WTC11 (cell line): ENCODE measurements at regions not wholly inside any gene's neighbourhood (a gene's known extent, or its start where the extent isn't known, plus 50 kb on each side); places are given as distances from the start of the nearest gene placed in this dataset.
A peak's percentile ranks its signal among the peaks of the same experiment; 100 is the strongest.

ENCODE experiments used
- ATAC-seq: fragments of 200-7000 bp; cut with Tn5 transposase; 2 replicates; pipeline ENCODE4 v1.10.0; 2021; ENCODE audit warnings: mild to moderate bottlenecking, moderate library complexity
- CTCF ChIA-PET: fragments of 300-600 bp; sonication (Branson Sonifier 250); formaldehyde crosslinking; loops from one replicate; lab custom pipeline; 2021; ENCODE audit warnings: antibody characterized with exemption; lab: Charles Lee
- POLR2A ChIA-PET: fragments of 350-600 bp; sonication (Branson Sonifier 250); formaldehyde crosslinking; loops from one replicate; lab custom pipeline; 2021; ENCODE audit warnings: antibody characterized with exemption; lab: Charles Lee
- DNase-seq: peaks from one replicate; pipeline ENCODE4 v3.0.0; 2021; ENCODE audit warnings: low spot score
- H3K27ac Mint-ChIP-seq: 2 replicates; pipeline ENCODE4 v1.8.0; 2021; ENCODE audit warnings: mixed read lengths
- H3K27me3 Mint-ChIP-seq: 2 replicates; pipeline ENCODE4 v1.8.0; 2021; ENCODE audit warnings: low read depth, mild to moderate bottlenecking, moderate library complexity, mixed read lengths
- H3K36me3 Mint-ChIP-seq: 2 replicates; pipeline ENCODE4 v1.8.0; 2021; ENCODE audit warnings: mixed read lengths
- H3K4me1 Mint-ChIP-seq: 2 replicates; pipeline ENCODE4 v1.8.0; 2022; ENCODE audit warnings: mixed read lengths
- H3K4me3 Mint-ChIP-seq: 2 replicates; pipeline ENCODE4 v1.8.0; 2021; ENCODE audit warnings: mild to moderate bottlenecking, moderate library complexity, mixed read lengths
- H3K9me3 Mint-ChIP-seq: 2 replicates; pipeline ENCODE4 v1.8.0; 2021; ENCODE audit warnings: mixed read lengths
- JUN ChIP-seq: sonication (generic); formaldehyde crosslinking; IDR thresholded peaks from 2 replicates; pipeline ENCODE4 v1.8.0; 2023; ENCODE audit warnings: mild to moderate bottlenecking, missing genetic modification reagents
- NFYB ChIP-seq: sonication (generic); formaldehyde crosslinking; conservative IDR thresholded peaks from 2 replicates; pipeline ENCODE4 v1.8.0; 2022; ENCODE audit warnings: low read depth, missing genetic modification reagents
- NR3C1 ChIP-seq: sonication (generic); formaldehyde crosslinking; conservative IDR thresholded peaks from 2 replicates; pipeline ENCODE4 v1.8.1; 2023; ENCODE audit warnings: low read depth, mild to moderate bottlenecking, missing genetic modification reagents
- ZNF138 ChIP-seq: sonication (generic); formaldehyde crosslinking; conservative IDR thresholded peaks from 2 replicates; pipeline ENCODE4 v1.8.1; 2022; ENCODE audit warnings: mild to moderate bottlenecking, moderate library complexity, missing genetic modification reagents
- ZNF423 ChIP-seq: fragments of 250-450 bp; sonication (Bioruptor Pico); IDR thresholded peaks from 2 replicates; pipeline ENCODE4 v2.1.2; 2022; ENCODE audit warnings: mild to moderate bottlenecking, moderate library complexity
- TF ChIP-seq, protein P1 (sequence below): sonication (generic); formaldehyde crosslinking; IDR thresholded peaks from 2 replicates; pipeline ENCODE4 v1.8.0; 2022; ENCODE audit warnings: mild to moderate bottlenecking, missing genetic modification reagents
- TF ChIP-seq, protein P2 (sequence below): fragments of 200-600 bp; IDR thresholded peaks from 2 replicates; pipeline ENCODE4 v1.8.0; 2022; ENCODE audit warnings: antibody characterized with exemption
- TF ChIP-seq, protein P3 (sequence below): sonication (generic); formaldehyde crosslinking; IDR thresholded peaks from 2 replicates; pipeline ENCODE4 v1.8.0; 2022; ENCODE audit warnings: mild to moderate bottlenecking, missing genetic modification reagents
- TF ChIP-seq, protein P4 (sequence below): fragments of 250-450 bp; sonication (Bioruptor Pico); IDR thresholded peaks from 2 replicates; pipeline ENCODE4 v1.8.0; 2021; ENCODE audit warnings: mild to moderate bottlenecking
- TF ChIP-seq, protein P5 (sequence below): fragments of 250-450 bp; sonication (Bioruptor Pico); IDR thresholded peaks from 2 replicates; pipeline ENCODE4 v1.9.0; 2021; ENCODE audit warnings: mild to moderate bottlenecking, borderline replicate concordance
- TF ChIP-seq, protein P6 (sequence below): sonication (generic); formaldehyde crosslinking; IDR thresholded peaks from 2 replicates; pipeline ENCODE4 v1.8.1; 2023; ENCODE audit warnings: mild to moderate bottlenecking, moderate library complexity, missing genetic modification reagents
- TF ChIP-seq, protein P7 (sequence below): sonication (generic); formaldehyde crosslinking; IDR thresholded peaks from 2 replicates; pipeline ENCODE4 v1.8.1; 2023; ENCODE audit warnings: mild to moderate bottlenecking, missing genetic modification reagents, borderline replicate concordance
- TF ChIP-seq, protein P8 (sequence below): sonication (generic); formaldehyde crosslinking; IDR thresholded peaks from 2 replicates; pipeline ENCODE4 v1.8.0; 2023; ENCODE audit warnings: missing genetic modification reagents, mild to moderate bottlenecking, borderline replicate concordance

DNA sequence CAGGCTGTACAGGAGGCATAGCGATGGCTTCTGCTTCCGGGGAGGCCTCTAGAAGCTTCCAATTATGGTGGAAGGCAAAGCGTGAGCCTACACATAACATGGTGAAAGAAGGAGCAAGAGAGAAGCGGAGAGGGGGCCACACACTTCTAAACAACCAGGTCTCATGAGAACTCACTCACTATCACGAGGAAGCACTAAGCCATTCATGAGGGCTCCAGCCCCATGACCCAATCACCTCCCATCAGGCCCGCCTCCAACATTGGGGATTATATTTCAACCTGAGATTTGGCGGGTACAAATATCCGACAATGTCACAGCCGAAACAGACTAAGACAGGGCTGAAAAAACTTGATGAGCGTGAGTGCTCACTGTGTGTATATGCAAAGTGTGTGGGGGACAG is 89.3 kb upstream of the CNIH3 start:
- CTCF ChIA-PET = interaction anchor here (1.0 to 2.4 kb wide), 3 partner anchors 14 to 396 kb away, joined by 4 to 8 read pairs (median 4); no protein-coding TSS in a partner anchor
- TF ChIP-seq, protein P1, sequence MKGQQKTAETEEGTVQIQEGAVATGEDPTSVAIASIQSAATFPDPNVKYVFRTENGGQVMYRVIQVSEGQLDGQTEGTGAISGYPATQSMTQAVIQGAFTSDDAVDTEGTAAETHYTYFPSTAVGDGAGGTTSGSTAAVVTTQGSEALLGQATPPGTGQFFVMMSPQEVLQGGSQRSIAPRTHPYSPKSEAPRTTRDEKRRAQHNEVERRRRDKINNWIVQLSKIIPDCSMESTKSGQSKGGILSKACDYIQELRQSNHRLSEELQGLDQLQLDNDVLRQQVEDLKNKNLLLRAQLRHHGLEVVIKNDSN = no peak
- no peak; the same call in 1 of the 2 replicates for ATAC-seq

DNA sequence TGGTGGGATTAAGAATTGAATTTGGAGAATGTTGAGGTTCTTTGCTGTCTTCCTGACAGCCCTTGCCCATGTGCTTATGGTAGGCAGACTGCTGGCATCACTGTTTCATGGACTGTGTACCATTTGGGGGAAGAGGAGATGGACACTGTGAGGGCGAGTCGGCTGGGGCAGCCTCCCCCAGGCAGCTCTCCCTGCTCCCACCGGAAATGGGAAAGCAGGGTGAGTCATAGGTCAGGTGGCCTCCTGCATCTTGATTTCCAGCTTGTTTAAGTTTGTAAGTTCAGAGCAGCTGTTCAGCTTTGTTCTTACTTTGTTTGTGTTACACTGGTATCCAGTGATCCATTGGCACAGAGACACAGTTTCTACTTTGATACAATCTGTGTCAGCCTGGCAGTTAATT is 87.2 kb upstream of the CNIH3 start:
- DNase-seq (no peak), ATAC-seq (no peak)
- H3K4me3 Mint-ChIP-seq = no peak overlapping the region
- peaks cover 11% of the 10 kb centered on the region for H3K4me1 Mint-ChIP-seq
- no peaks in the 10 kb centered on the region for H3K9me3 Mint-ChIP-seq
- no peaks in the 10 kb centered on the region for H3K27me3 Mint-ChIP-seq
- H3K27ac Mint-ChIP-seq = 0 out of 2 replicates have a peak overlapping the region, but pooled peaks have one; percentile 50
- ChIA-PET CTCF (no interaction called here), POLR2A (no interaction called here)
- H3K36me3 Mint-ChIP-seq = no peaks in the 10 kb centered on the region
- TF ChIP-seq, protein P2, sequence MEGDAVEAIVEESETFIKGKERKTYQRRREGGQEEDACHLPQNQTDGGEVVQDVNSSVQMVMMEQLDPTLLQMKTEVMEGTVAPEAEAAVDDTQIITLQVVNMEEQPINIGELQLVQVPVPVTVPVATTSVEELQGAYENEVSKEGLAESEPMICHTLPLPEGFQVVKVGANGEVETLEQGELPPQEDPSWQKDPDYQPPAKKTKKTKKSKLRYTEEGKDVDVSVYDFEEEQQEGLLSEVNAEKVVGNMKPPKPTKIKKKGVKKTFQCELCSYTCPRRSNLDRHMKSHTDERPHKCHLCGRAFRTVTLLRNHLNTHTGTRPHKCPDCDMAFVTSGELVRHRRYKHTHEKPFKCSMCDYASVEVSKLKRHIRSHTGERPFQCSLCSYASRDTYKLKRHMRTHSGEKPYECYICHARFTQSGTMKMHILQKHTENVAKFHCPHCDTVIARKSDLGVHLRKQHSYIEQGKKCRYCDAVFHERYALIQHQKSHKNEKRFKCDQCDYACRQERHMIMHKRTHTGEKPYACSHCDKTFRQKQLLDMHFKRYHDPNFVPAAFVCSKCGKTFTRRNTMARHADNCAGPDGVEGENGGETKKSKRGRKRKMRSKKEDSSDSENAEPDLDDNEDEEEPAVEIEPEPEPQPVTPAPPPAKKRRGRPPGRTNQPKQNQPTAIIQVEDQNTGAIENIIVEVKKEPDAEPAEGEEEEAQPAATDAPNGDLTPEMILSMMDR = no peak
- TF ChIP-seq ZNF423 (CRISPR knock-in tag) = no peak
- TF ChIP-seq, protein P3, sequence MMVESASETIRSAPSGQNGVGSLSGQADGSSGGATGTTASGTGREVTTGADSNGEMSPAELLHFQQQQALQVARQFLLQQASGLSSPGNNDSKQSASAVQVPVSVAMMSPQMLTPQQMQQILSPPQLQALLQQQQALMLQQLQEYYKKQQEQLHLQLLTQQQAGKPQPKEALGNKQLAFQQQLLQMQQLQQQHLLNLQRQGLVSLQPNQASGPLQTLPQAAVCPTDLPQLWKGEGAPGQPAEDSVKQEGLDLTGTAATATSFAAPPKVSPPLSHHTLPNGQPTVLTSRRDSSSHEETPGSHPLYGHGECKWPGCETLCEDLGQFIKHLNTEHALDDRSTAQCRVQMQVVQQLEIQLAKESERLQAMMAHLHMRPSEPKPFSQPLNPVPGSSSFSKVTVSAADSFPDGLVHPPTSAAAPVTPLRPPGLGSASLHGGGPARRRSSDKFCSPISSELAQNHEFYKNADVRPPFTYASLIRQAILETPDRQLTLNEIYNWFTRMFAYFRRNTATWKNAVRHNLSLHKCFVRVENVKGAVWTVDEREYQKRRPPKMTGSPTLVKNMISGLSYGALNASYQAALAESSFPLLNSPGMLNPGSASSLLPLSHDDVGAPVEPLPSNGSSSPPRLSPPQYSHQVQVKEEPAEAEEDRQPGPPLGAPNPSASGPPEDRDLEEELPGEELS = no peak
- TF ChIP-seq, protein P4, sequence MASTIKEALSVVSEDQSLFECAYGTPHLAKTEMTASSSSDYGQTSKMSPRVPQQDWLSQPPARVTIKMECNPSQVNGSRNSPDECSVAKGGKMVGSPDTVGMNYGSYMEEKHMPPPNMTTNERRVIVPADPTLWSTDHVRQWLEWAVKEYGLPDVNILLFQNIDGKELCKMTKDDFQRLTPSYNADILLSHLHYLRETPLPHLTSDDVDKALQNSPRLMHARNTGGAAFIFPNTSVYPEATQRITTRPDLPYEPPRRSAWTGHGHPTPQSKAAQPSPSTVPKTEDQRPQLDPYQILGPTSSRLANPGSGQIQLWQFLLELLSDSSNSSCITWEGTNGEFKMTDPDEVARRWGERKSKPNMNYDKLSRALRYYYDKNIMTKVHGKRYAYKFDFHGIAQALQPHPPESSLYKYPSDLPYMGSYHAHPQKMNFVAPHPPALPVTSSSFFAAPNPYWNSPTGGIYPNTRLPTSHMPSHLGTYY (CRISPR knock-in tag) = no peak
- TF ChIP-seq, protein P5, sequence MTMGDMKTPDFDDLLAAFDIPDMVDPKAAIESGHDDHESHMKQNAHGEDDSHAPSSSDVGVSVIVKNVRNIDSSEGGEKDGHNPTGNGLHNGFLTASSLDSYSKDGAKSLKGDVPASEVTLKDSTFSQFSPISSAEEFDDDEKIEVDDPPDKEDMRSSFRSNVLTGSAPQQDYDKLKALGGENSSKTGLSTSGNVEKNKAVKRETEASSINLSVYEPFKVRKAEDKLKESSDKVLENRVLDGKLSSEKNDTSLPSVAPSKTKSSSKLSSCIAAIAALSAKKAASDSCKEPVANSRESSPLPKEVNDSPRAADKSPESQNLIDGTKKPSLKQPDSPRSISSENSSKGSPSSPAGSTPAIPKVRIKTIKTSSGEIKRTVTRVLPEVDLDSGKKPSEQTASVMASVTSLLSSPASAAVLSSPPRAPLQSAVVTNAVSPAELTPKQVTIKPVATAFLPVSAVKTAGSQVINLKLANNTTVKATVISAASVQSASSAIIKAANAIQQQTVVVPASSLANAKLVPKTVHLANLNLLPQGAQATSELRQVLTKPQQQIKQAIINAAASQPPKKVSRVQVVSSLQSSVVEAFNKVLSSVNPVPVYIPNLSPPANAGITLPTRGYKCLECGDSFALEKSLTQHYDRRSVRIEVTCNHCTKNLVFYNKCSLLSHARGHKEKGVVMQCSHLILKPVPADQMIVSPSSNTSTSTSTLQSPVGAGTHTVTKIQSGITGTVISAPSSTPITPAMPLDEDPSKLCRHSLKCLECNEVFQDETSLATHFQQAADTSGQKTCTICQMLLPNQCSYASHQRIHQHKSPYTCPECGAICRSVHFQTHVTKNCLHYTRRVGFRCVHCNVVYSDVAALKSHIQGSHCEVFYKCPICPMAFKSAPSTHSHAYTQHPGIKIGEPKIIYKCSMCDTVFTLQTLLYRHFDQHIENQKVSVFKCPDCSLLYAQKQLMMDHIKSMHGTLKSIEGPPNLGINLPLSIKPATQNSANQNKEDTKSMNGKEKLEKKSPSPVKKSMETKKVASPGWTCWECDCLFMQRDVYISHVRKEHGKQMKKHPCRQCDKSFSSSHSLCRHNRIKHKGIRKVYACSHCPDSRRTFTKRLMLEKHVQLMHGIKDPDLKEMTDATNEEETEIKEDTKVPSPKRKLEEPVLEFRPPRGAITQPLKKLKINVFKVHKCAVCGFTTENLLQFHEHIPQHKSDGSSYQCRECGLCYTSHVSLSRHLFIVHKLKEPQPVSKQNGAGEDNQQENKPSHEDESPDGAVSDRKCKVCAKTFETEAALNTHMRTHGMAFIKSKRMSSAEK = no peak
- no peak for TF ChIP-seq NFYB
- no peak for TF ChIP-seq NR3C1 (CRISPR knock-in tag)
- TF ChIP-seq ZNF138 (CRISPR knock-in tag) = no peak
- TF ChIP-seq JUN (CRISPR knock-in tag) = no peak
- TF ChIP-seq, protein P6, sequence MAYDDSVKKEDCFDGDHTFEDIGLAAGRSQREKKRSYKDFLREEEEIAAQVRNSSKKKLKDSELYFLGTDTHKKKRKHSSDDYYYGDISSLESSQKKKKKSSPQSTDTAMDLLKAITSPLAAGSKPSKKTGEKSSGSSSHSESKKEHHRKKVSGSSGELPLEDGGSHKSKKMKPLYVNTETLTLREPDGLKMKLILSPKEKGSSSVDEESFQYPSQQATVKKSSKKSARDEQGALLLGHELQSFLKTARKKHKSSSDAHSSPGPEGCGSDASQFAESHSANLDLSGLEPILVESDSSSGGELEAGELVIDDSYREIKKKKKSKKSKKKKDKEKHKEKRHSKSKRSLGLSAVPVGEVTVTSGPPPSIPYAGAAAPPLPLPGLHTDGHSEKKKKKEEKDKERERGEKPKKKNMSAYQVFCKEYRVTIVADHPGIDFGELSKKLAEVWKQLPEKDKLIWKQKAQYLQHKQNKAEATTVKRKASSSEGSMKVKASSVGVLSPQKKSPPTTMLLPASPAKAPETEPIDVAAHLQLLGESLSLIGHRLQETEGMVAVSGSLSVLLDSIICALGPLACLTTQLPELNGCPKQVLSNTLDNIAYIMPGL = no peak
- TF ChIP-seq, protein P7, sequence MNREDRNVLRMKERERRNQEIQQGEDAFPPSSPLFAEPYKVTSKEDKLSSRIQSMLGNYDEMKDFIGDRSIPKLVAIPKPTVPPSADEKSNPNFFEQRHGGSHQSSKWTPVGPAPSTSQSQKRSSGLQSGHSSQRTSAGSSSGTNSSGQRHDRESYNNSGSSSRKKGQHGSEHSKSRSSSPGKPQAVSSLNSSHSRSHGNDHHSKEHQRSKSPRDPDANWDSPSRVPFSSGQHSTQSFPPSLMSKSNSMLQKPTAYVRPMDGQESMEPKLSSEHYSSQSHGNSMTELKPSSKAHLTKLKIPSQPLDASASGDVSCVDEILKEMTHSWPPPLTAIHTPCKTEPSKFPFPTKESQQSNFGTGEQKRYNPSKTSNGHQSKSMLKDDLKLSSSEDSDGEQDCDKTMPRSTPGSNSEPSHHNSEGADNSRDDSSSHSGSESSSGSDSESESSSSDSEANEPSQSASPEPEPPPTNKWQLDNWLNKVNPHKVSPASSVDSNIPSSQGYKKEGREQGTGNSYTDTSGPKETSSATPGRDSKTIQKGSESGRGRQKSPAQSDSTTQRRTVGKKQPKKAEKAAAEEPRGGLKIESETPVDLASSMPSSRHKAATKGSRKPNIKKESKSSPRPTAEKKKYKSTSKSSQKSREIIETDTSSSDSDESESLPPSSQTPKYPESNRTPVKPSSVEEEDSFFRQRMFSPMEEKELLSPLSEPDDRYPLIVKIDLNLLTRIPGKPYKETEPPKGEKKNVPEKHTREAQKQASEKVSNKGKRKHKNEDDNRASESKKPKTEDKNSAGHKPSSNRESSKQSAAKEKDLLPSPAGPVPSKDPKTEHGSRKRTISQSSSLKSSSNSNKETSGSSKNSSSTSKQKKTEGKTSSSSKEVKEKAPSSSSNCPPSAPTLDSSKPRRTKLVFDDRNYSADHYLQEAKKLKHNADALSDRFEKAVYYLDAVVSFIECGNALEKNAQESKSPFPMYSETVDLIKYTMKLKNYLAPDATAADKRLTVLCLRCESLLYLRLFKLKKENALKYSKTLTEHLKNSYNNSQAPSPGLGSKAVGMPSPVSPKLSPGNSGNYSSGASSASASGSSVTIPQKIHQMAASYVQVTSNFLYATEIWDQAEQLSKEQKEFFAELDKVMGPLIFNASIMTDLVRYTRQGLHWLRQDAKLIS = no peak
- TF ChIP-seq, protein P8, sequence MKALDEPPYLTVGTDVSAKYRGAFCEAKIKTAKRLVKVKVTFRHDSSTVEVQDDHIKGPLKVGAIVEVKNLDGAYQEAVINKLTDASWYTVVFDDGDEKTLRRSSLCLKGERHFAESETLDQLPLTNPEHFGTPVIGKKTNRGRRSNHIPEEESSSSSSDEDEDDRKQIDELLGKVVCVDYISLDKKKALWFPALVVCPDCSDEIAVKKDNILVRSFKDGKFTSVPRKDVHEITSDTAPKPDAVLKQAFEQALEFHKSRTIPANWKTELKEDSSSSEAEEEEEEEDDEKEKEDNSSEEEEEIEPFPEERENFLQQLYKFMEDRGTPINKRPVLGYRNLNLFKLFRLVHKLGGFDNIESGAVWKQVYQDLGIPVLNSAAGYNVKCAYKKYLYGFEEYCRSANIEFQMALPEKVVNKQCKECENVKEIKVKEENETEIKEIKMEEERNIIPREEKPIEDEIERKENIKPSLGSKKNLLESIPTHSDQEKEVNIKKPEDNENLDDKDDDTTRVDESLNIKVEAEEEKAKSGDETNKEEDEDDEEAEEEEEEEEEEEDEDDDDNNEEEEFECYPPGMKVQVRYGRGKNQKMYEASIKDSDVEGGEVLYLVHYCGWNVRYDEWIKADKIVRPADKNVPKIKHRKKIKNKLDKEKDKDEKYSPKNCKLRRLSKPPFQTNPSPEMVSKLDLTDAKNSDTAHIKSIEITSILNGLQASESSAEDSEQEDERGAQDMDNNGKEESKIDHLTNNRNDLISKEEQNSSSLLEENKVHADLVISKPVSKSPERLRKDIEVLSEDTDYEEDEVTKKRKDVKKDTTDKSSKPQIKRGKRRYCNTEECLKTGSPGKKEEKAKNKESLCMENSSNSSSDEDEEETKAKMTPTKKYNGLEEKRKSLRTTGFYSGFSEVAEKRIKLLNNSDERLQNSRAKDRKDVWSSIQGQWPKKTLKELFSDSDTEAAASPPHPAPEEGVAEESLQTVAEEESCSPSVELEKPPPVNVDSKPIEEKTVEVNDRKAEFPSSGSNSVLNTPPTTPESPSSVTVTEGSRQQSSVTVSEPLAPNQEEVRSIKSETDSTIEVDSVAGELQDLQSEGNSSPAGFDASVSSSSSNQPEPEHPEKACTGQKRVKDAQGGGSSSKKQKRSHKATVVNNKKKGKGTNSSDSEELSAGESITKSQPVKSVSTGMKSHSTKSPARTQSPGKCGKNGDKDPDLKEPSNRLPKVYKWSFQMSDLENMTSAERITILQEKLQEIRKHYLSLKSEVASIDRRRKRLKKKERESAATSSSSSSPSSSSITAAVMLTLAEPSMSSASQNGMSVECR (CRISPR knock-in tag) = no peak

More for the DNA sequence above, 89.3 kb upstream of the CNIH3 start:
- H3K9me3 Mint-ChIP-seq = no peaks in the 10 kb centered on the region
- H3K27me3 Mint-ChIP-seq = no peaks in the 10 kb centered on the region
- POLR2A ChIA-PET = no interaction called here
- H3K27ac Mint-ChIP-seq = no peak overlapping the region
- H3K36me3 Mint-ChIP-seq = no peaks in the 10 kb centered on the region
- no peak for DNase-seq
- no peak overlapping the region for H3K4me3 Mint-ChIP-seq
- H3K4me1 Mint-ChIP-seq = peaks cover 11% of the 10 kb centered on the region
